CD4-positive, alpha-beta T cell treated with Interferon gamma for 1 hour (primary cell): ENCODE measurements at regions not wholly inside any gene's neighbourhood (a gene's known extent, or its start where the extent isn't known, plus 50 kb on each side); places are given as distances from the start of the nearest gene placed in this dataset.

Experiments
- DNase-seq: peaks from one replicate; pipeline ENCODE4 v3.0.0-alpha.2; 2020

GRCh38 chr21:36532769-36533467, 53.0 kb upstream of the CLDN14 start:
- DNase-seq, result no peak

GRCh38 chr21:36533468-36533848, 53.5 kb upstream of the CLDN14 start:
- DNase-seq, result no peak

GRCh38 chr21:36534656-36535055, 54.7 kb upstream of the CLDN14 start:
- no peak for DNase-seq

- no peak for DNase-seq
These were observed 55.8 kb upstream of the CLDN14 start for GRCh38 chr21:36535618-36536241.

GRCh38 chr21:36538761-36539160, 58.8 kb upstream of the CLDN14 start:
- DNase-seq, result no peak

GRCh38 chr21:36539434-36540150, 59.7 kb upstream of the CLDN14 start:
- no peak for DNase-seq

- no peak for DNase-seq
These were observed 60.8 kb upstream of the CLDN14 start for GRCh38 chr21:36540700-36541099.

- no peak for DNase-seq
These were observed 61.8 kb upstream of the CLDN14 start for GRCh38 chr21:36541721-36542139.

- DNase-seq, result no peak
These were observed 62.6 kb upstream of the CLDN14 start for GRCh38 chr21:36542312-36543101.

- no peak for DNase-seq
These were observed 64.0 kb upstream of the CLDN14 start for GRCh38 chr21:36543924-36544323.

GRCh38 chr21:36544545-36544944, 64.6 kb upstream of the CLDN14 start:
- no peak for DNase-seq

- DNase-seq, result no peak
These were observed 66.0 kb upstream of the CLDN14 start for GRCh38 chr21:36545776-36546511.

- DNase-seq, result no peak
These were observed 67.5 kb upstream of the CLDN14 start for GRCh38 chr21:36547464-36547863.

GRCh38 chr21:36548866-36549265, 68.9 kb upstream of the CLDN14 start:
- DNase-seq, result no peak

GRCh38 chr21:36549470-36549869, 69.5 kb upstream of the CLDN14 start:
- no peak for DNase-seq

- DNase-seq, result no peak
These were observed 70.8 kb upstream of the CLDN14 start for GRCh38 chr21:36550761-36551160.

GRCh38 chr21:36551321-36551720, 71.4 kb upstream of the CLDN14 start:
- DNase-seq, result no peak

GRCh38 chr21:36551731-36552433, 72.0 kb upstream of the CLDN14 start:
- DNase-seq, result no peak

GRCh38 chr21:36552434-36552785, 72.5 kb upstream of the CLDN14 start:
- DNase-seq, result no peak

GRCh38 chr21:36553406-36553805, 73.5 kb upstream of the CLDN14 start:
- DNase-seq, result no peak

- no peak for DNase-seq
These were observed 74.7 kb upstream of the CLDN14 start for GRCh38 chr21:36554411-36555157.
